ENCODE measurements at regions not wholly inside any gene's neighbourhood (a gene's known extent, or its start where the extent isn't known, plus 50 kb on each side); places are given as distances from the start of the nearest gene placed in this dataset.

DNA sequence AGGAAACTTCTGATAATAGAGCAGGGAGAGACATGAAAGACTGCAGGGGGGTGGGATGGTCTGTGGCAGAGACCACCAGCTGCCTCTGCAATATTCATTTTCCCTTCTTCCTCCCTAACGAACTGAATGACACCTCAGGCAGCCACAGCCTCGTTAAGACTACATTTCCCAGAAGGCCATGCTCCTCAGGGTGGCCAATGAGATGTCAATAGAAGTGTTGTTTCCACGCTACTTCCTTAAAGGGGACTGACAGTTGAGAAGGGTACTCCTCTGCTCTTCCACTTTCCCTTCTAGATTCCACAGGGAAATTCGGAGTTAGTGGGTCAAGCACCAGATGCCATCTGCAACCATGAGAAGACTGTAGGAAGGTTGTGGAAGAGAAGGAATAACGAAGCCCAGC is 52.0 kb upstream of the DAPK1 start:
- TF ChIP-seq, protein P1, sequence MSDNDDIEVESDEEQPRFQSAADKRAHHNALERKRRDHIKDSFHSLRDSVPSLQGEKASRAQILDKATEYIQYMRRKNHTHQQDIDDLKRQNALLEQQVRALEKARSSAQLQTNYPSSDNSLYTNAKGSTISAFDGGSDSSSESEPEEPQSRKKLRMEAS (IDR thresholded peaks at IDR 0.05; ENCODE audit: insufficient read depth, insufficient read length): no peak
- TF ChIP-seq MYC (IDR thresholded peaks at IDR 0.05; ENCODE audit: low read depth, low read length) (no peak), POLR2AphosphoS5 (IDR thresholded peaks at IDR 0.05; ENCODE audit: insufficient read depth, low read depth, low read length) (no peak), POLR2A (IDR thresholded peaks at IDR 0.05; ENCODE audit: low read depth, low read length) (no peak), FOS (IDR thresholded peaks at IDR 0.05; ENCODE audit: borderline replicate concordance, insufficient read depth, low read length) (no peak), JUN (IDR thresholded peaks at IDR 0.05; ENCODE audit: borderline replicate concordance, insufficient read depth, insufficient read length, low read depth) (no peak), EZH2 (IDR thresholded peaks at IDR 0.05; ENCODE audit: borderline replicate concordance, low read depth, low read length, severe bottlenecking) (no peak), GATA2 (IDR thresholded peaks at IDR 0.05; ENCODE audit: insufficient read depth, insufficient read length, low read depth, low read length) (no peak)
- TF ChIP-seq, protein P2, sequence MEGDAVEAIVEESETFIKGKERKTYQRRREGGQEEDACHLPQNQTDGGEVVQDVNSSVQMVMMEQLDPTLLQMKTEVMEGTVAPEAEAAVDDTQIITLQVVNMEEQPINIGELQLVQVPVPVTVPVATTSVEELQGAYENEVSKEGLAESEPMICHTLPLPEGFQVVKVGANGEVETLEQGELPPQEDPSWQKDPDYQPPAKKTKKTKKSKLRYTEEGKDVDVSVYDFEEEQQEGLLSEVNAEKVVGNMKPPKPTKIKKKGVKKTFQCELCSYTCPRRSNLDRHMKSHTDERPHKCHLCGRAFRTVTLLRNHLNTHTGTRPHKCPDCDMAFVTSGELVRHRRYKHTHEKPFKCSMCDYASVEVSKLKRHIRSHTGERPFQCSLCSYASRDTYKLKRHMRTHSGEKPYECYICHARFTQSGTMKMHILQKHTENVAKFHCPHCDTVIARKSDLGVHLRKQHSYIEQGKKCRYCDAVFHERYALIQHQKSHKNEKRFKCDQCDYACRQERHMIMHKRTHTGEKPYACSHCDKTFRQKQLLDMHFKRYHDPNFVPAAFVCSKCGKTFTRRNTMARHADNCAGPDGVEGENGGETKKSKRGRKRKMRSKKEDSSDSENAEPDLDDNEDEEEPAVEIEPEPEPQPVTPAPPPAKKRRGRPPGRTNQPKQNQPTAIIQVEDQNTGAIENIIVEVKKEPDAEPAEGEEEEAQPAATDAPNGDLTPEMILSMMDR (IDR thresholded peaks at IDR 0.05; ENCODE audit: extremely low read depth in 1 of 2, insufficient read depth in 1 of 2, low read depth in 1 of 2, low read length in 2 of 2): no peak

More for the DNA sequence above, 52.0 kb upstream of the DAPK1 start:
- no peaks in the 10 kb centered on the region for H4K20me1 ChIP-seq (replicated peaks; ENCODE audit: control insufficient read depth, extremely low read depth, insufficient read depth, low read length)
- dilution Hi-C loops (cut with MboI; ENCODE audit: extremely low pct_ligation_motif_present, low sequenced_read_pairs): no loop called here
- no peaks in the 10 kb centered on the region for H3K79me2 ChIP-seq (ENCODE audit: control insufficient read depth, insufficient read depth, low read length)
- no peaks in the 10 kb centered on the region for H3K4me1 ChIP-seq (ENCODE audit: control insufficient read depth, extremely low read depth, insufficient read depth, low read length)
- DNase-seq (ENCODE audit: low read depth, low spot score) (peak; percentile 61), FAIRE-seq (peak; percentile 87)
- CTCF ChIA-PET: interaction anchor here (1.4 kb wide), 1 partner anchor 107 kb away, joined by 3 read pairs; no protein-coding TSS in a partner anchor
- H3K4me2 ChIP-seq (ENCODE audit: insufficient read depth, low read length): peak overlapping the region; percentile 72
- POLR2A ChIA-PET: no interaction called here
- intact Hi-C loops (cut with micrococcal nuclease): no loop called here
- H3K27ac ChIP-seq (ENCODE audit: insufficient read depth, low read depth, low read length): no peak overlapping the region
- no peaks in the 10 kb centered on the region for H3K9me3 ChIP-seq (replicated peaks; ENCODE audit: control insufficient read depth, insufficient read depth, low read length)
- no peaks in the 10 kb centered on the region for H3K36me3 ChIP-seq (ENCODE audit: control insufficient read depth in 2 of 2, extremely low read depth in 1 of 2, insufficient read depth in 2 of 2, low read length in 2 of 2)
- no peak overlapping the region for H3K9ac ChIP-seq (replicated peaks; ENCODE audit: extremely low read depth, insufficient read depth, low read length)
- H3K27me3 ChIP-seq (ENCODE audit: control insufficient read depth in 2 of 2, insufficient read depth in 2 of 2, low read length in 2 of 2): peaks cover 0 to 3% of the 10 kb centered on the region in 2 experiments
- H2AFZ ChIP-seq (ENCODE audit: low read depth, low read length): peak overlapping the region; percentile 97
- no peaks in the 10 kb centered on the region for H3K9me1 ChIP-seq (replicated peaks; ENCODE audit: control insufficient read depth, extremely low read depth, insufficient read depth, low read length)
- peak overlapping the region in 1 of 3 experiments; percentile 43 for H3K4me3 ChIP-seq (replicated peaks in 1 of 3; ENCODE audit: insufficient read depth in 1 of 3, low read depth in 1 of 3, low read length in 3 of 3)
- no TSS peak for BruUV-seq (replicated peaks)

All from endothelial cell of umbilical vein (primary cell).